GM20000 (cell line): ENCODE measurements at regions not wholly inside any gene's neighbourhood (a gene's known extent, or its start where the extent isn't known, plus 50 kb on each side); places are given as distances from the start of the nearest gene placed in this dataset.
"Not testable (repeated sequence)": the region's sequence is repeated elsewhere in the genome, so short reads cannot be mapped to it uniquely, and the experiment has no call there.

Source experiments
- DNase-seq: peaks from one replicate; pipeline ENCODE4 v3.0.0; 2012; ENCODE audit warnings: low spot score
- TF ChIP-seq, protein P1 (sequence below): IDR thresholded peaks from 2 replicates; pipeline ENCODE4 v1.5.1; 2012; ENCODE audit warnings: mild to moderate bottlenecking, control low read depth; ENCODE audit errors: extremely low read depth, missing control alignments

GRCh38 chr17:30706461-30707335, 117.8 kb downstream of the CRLF3 start:
- peak; percentile 10 for DNase-seq

DNA sequence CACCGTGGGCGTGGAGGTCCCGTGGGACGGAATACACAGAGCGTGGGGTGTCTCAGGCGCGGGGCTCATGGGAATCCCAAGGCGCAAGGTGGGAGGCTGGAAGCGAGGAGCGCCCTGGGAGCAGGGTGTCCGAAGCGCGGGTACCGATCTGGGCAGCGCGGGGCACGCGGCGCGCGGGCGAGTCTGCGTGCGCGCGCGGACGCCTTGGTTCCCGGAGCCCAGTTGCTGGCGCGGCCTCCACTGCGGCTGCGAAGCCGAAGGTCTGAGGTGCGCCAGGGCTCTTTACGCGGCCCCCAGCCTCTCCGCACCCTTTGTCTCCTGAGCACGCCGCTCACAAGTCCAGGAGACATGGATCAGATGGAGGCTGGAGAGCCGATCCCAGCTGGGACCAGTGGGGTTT, 118.5 kb downstream of the CRLF3 start:
- not testable (repeated sequence) for DNase-seq

DNA sequence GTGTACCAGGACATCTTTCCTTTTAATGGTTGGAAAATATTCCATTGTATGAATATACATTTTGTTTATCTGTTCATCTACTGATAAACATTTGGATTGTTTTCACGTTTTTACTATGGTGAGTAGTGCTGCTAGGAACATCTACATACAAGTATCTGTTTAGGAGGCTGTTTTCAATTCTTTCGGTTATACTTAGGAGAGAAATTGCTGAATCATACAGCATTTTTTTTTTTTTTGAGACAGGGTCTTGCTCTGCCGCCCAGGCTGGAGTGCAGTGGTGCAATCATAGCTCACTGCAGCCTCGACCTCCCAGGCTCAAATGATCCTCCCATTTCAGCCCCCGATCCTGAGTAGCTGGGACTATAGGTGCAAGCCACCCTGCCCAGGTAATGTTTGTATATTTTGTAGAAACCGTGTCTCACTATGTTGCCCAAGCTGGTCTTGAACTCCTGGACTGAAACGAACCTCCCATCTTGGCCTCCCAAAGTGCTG, 122.9 kb downstream of the CRLF3 start:
- DNase-seq: no peak
- TF ChIP-seq, protein P1, sequence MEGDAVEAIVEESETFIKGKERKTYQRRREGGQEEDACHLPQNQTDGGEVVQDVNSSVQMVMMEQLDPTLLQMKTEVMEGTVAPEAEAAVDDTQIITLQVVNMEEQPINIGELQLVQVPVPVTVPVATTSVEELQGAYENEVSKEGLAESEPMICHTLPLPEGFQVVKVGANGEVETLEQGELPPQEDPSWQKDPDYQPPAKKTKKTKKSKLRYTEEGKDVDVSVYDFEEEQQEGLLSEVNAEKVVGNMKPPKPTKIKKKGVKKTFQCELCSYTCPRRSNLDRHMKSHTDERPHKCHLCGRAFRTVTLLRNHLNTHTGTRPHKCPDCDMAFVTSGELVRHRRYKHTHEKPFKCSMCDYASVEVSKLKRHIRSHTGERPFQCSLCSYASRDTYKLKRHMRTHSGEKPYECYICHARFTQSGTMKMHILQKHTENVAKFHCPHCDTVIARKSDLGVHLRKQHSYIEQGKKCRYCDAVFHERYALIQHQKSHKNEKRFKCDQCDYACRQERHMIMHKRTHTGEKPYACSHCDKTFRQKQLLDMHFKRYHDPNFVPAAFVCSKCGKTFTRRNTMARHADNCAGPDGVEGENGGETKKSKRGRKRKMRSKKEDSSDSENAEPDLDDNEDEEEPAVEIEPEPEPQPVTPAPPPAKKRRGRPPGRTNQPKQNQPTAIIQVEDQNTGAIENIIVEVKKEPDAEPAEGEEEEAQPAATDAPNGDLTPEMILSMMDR: no peak

DNA sequence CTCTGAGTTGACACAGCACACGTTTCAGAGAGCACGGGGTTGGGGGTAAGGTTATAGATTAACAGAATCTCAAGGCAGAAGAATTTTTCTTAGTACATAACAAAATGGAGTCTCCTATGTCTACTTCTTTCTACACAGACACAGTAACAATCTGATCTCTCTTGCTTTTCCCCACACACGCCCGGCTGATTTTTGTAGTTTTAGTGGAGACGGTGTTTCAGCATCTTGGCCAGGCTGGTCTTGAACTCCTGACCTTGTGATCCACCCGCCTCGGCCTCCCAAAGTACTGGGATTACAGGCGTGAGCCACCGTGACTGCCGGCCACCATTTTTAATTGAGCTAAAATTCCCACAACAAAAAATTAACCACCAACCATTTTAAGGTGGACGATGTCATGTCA, 123.7 kb downstream of the CRLF3 start:
- not testable (repeated sequence) for DNase-seq

- TF ChIP-seq, protein P1: peak; percentile 83
- peak; percentile 71 for DNase-seq
These were observed 126.7 kb downstream of the CRLF3 start for GRCh38 chr17:30697619-30698460.

DNA sequence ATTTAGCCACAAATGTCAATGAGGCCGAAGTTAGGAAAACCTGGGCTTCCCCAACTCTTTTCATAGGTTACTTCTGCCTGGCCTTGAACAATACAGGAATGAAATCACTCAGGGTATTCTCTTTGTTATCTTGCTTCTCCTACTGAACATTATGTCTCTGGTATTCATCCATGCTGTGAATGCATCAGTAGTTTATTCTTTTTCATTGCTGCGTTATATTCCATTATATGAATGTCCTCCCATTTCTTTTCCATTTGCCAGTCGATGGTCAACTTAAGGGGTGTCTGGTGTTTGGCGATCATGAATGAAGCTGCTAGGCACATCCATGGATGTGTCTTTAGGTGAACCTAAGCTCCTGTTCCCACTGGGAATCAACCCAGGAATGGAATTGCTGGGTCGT, 128.3 kb downstream of the CRLF3 start:
- DNase-seq: no peak
- TF ChIP-seq, protein P1: no peak

- not testable (repeated sequence) for DNase-seq
These were observed 129.2 kb downstream of the CRLF3 start for GRCh38 chr17:30695265-30695811.

DNA sequence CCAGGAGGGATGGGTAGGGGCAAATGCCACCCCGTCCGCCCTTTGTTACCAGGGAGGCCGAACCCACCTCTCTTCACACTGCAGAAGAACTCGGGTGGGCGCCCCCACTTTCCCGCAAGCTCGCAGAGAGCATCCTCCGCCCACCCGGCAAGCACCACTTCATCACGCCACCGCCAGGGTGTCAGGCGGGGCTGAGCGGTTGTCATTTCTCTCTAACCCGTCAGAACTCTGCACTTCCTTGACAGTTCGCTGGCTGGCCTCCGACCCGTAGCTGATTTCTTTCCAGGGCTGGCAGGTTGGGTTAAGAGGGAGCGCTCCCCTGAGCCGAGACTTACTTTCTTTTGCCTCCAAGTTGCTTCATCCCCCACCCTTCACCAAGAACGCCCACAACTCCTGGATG, 130.7 kb downstream of the CRLF3 start:
- DNase-seq: peak; percentile 40
- TF ChIP-seq, protein P1: peak; percentile 30

DNA sequence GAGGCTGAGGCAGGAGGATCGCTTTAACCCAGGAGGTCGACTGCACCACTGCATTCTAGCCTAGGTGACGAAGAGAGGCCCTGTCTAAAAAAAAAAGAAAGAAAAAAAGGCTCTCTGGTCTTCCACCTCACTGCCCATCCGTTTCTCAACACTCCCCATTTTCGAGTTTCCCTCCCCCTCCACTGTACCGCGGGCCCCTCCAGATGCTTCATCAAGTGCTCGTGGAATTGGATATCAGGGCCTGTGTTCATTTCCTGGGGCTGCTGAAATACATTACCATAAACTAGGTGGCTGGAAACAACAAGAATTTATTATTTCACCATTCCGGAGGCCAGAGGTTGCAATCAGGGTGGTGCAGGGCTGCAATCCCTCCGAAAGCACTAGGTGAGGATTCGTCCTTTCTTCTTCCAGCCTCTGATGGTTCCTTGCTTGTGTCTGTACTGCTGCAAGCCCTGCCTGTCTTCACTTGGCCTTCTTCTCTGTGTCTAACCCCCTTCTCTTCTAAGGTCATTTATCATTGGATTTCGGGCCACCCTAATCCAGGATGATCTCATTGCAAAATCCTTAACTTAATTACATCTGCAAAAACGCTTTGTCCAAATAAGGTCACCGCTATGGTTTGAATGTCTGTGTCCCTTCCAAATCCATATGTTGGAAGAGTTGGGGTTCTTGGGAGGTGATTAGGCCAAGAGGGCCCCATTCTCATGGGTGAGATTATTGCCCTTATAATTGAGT, 135.1 kb downstream of the CRLF3 start:
- not testable (repeated sequence) for DNase-seq

DNA sequence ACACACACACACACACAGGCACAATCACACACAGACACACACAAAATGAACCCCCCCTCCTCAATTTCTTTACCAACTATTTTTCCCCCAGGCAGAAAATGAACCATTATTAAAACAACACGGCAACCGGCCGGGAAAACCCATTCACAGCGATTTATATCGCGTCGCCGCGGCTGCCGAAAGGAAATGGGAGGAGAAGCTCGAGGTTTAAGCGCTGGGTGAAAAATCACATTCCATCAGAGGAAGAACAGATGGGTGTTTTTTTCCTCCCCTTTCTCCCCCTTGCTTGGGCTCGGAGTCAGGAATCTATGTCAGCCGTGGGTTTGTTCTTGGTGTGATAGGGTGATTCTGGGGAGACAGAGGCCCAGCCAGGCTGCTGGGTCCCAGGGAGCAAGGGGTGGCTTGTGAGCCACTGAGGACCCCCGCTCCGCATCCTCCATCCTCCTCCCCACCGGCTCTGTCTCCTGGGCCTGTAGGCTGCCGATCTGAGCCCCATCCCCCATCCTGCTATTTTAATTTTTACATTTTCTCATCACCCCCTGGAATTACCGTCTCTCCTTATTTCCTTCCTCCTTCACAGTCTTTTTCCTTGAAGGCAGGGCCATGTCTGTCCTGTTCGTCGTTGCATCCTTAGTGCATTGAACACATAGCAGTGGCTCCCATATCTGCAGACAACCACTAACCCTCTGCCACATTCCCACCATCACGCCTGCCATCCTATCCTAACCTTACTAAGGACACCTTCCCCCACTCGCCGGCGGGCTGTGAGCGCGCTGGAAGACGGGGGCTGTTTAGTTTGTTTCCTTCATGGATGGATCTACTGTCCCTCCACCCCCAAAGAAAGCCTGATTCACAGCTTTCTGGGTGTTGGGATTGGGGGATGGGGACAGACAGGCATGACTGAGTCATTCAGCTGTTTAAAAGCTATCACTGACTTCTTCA, 137.7 kb downstream of the CRLF3 start:
- not testable (repeated sequence) for DNase-seq

- not testable (repeated sequence) for DNase-seq
These were observed 142.2 kb downstream of the CRLF3 start for GRCh38 chr17:30682280-30682679.

- DNase-seq: not testable (repeated sequence)
These were observed 143.8 kb downstream of the CRLF3 start for GRCh38 chr17:30680681-30681080.
